H9 (cell line): ENCODE measurements at regions not wholly inside any gene's neighbourhood (a gene's known extent, or its start where the extent isn't known, plus 50 kb on each side); places are given as distances from the start of the nearest gene placed in this dataset.

ENCODE experiments used
- DNase-seq: peaks from one replicate; pipeline ENCODE4 v3.0.0-alpha.2; 2017
- H2AFZ ChIP-seq: one replicate; pipeline ENCODE4 v1.6.1; 2013; ENCODE audit warnings: mild to moderate bottlenecking, low read length, control low read depth, moderate library complexity
- H2AK5ac ChIP-seq: 2 replicates; pipeline ENCODE4 v1.6.1; 2013; ENCODE audit warnings: low read length, control low read depth, mixed read lengths; ENCODE audit not compliant: insufficient read length
- H2BK120ac ChIP-seq: one replicate; pipeline ENCODE4 v1.6.1; 2013; ENCODE audit warnings: low read depth, mild to moderate bottlenecking, low read length, control low read depth, inconsistent platforms; ENCODE audit not compliant: poor library complexity, severe bottlenecking
- H2BK12ac ChIP-seq: 2 replicates; pipeline ENCODE4 v1.6.1; 2013; ENCODE audit warnings: low read length, control low read depth, mixed read lengths, low read depth; ENCODE audit not compliant: insufficient read length
- H2BK15ac ChIP-seq: 2 replicates; pipeline ENCODE4 v1.6.1; 2013; ENCODE audit warnings: low read depth, low read length, control low read depth
- H2BK20ac ChIP-seq: one replicate; pipeline ENCODE4 v1.6.1; 2013; ENCODE audit warnings: low read depth, mild to moderate bottlenecking, low read length, control low read depth, inconsistent platforms; ENCODE audit not compliant: poor library complexity, severe bottlenecking
- H2BK5ac ChIP-seq: 2 replicates; pipeline ENCODE4 v1.6.1; 2013; ENCODE audit warnings: low read length, control low read depth, mixed read lengths; ENCODE audit not compliant: insufficient read length
- H3K14ac ChIP-seq: 2 replicates; pipeline ENCODE4 v1.6.1; 2013; ENCODE audit warnings: low read length, control low read depth; ENCODE audit not compliant: insufficient read depth
- H3K18ac ChIP-seq: 2 replicates; pipeline ENCODE4 v1.6.1; 2013; ENCODE audit warnings: low read depth, mild to moderate bottlenecking, mixed read lengths, low read length, control low read depth; ENCODE audit not compliant: insufficient read length
- H3K23ac ChIP-seq: 2 replicates; pipeline ENCODE4 v1.6.1; 2013; ENCODE audit warnings: low read length, control low read depth, mixed read lengths, low read depth; ENCODE audit not compliant: insufficient read length
- H3K23me2 ChIP-seq: 2 replicates; pipeline ENCODE4 v1.6.1; 2013; ENCODE audit warnings: low read depth, mild to moderate bottlenecking, mixed read lengths, low read length, control low read depth; ENCODE audit not compliant: insufficient read length, poor library complexity, severe bottlenecking
- H3K27ac ChIP-seq: 2 replicates; pipeline ENCODE4 v1.5.1; 2013; ENCODE audit warnings: low read length, control low read depth, mixed read lengths, low read depth; ENCODE audit not compliant: insufficient read length
- H3K27me3 ChIP-seq: 2 replicates; pipeline ENCODE4 v1.6.1; 2013; ENCODE audit warnings: low read length, control low read depth, inconsistent platforms; ENCODE audit not compliant: insufficient read depth
- H3K4ac ChIP-seq: 2 replicates; pipeline ENCODE4 v1.6.1; 2013; ENCODE audit warnings: low read depth, mild to moderate bottlenecking, control low read depth, inconsistent platforms, low read length, moderate library complexity
- H3K4me1 ChIP-seq: 2 replicates; pipeline ENCODE4 v1.6.1; 2013; ENCODE audit warnings: low read length, control low read depth, inconsistent platforms; ENCODE audit not compliant: insufficient read depth
- H3K4me2 ChIP-seq: 2 replicates; pipeline ENCODE4 v1.6.1; 2013; ENCODE audit warnings: low read length, control low read depth, mixed read lengths; ENCODE audit not compliant: insufficient read length, insufficient read depth
- H3K56ac ChIP-seq: 2 replicates; pipeline ENCODE4 v1.6.1; 2013; ENCODE audit warnings: low read depth, mild to moderate bottlenecking, mixed read lengths, low read length, control low read depth; ENCODE audit not compliant: insufficient read length
- H3K79me1 ChIP-seq: 2 replicates; pipeline ENCODE4 v1.6.1; 2013; ENCODE audit warnings: low read depth, mild to moderate bottlenecking, moderate library complexity, low read length, control low read depth, inconsistent platforms; ENCODE audit not compliant: insufficient read depth, poor library complexity, severe bottlenecking
- H3K79me2 ChIP-seq: 2 replicates; pipeline ENCODE4 v1.6.1; 2013; ENCODE audit warnings: low read length, control low read depth, inconsistent platforms; ENCODE audit not compliant: insufficient read depth
- H3K9ac ChIP-seq: 2 replicates; pipeline ENCODE4 v1.6.1; 2013; ENCODE audit warnings: low read length, control low read depth, mixed read lengths; ENCODE audit not compliant: insufficient read length; ENCODE audit errors: extremely low read depth
- H3K9me3 ChIP-seq: one replicate; pipeline ENCODE4 v1.6.1; 2013; ENCODE audit warnings: low read depth, low read length, inconsistent platforms; ENCODE audit not compliant: control insufficient read depth
- H3T11ph ChIP-seq: one replicate; pipeline ENCODE4 v1.6.1; 2013; ENCODE audit warnings: mild to moderate bottlenecking, low read length, control low read depth, inconsistent platforms
- H4K20me1 ChIP-seq: one replicate; pipeline ENCODE4 v1.6.1; 2013; ENCODE audit not compliant: control insufficient read depth, insufficient read length, insufficient read depth
- H4K5ac ChIP-seq: 2 replicates; pipeline ENCODE4 v1.6.1; 2013; ENCODE audit warnings: low read depth, mild to moderate bottlenecking, mixed read lengths, low read length, control low read depth; ENCODE audit not compliant: insufficient read length
- H4K8ac ChIP-seq: replicated peaks from 2 replicates; pipeline ENCODE4 v1.6.1; 2013; ENCODE audit warnings: low read length, control low read depth, mixed read lengths, low read depth; ENCODE audit not compliant: insufficient read length
- H4K91ac ChIP-seq: 2 replicates; pipeline ENCODE4 v1.6.1; 2013; ENCODE audit warnings: low read depth, mild to moderate bottlenecking, moderate library complexity, mixed read lengths, low read length, control low read depth; ENCODE audit not compliant: insufficient read length
- H3K27ac Mint-ChIP-seq, 3 experiments: 2 replicates in 2 of 3; 3 replicates in 1 of 3; pipeline ENCODE4 v1.8.0; 2020 to 2021; ENCODE audit warnings: mixed read lengths in 3 of 3, mild to moderate bottlenecking in 1 of 3, moderate library complexity in 1 of 3
- H3K27me3 Mint-ChIP-seq: 2 replicates; pipeline ENCODE4 v1.8.0; 2021; ENCODE audit warnings: low read depth, mild to moderate bottlenecking, moderate library complexity, mixed read lengths
- H3K36me3 Mint-ChIP-seq, 3 experiments: 2 replicates in 2 of 3; 3 replicates in 1 of 3; pipeline ENCODE4 v1.8.0; 2020 to 2021; ENCODE audit warnings: low read depth in 3 of 3, mixed read lengths in 3 of 3; ENCODE audit not compliant: insufficient read depth in 1 of 3
- H3K4me1 Mint-ChIP-seq, 2 experiments: 2 replicates each; pipeline ENCODE4 v1.8.0; 2020; ENCODE audit warnings: mixed read lengths in 2 of 2
- H3K4me3 Mint-ChIP-seq, 2 experiments: 2 replicates in 1 of 2; 3 replicates in 1 of 2; pipeline ENCODE4 v1.8.0; 2020 to 2021; ENCODE audit warnings: mild to moderate bottlenecking in 2 of 2, mixed read lengths in 2 of 2, moderate library complexity in 1 of 2
- H3K9me3 Mint-ChIP-seq, 2 experiments: 2 replicates in 1 of 2; 3 replicates in 1 of 2; pipeline ENCODE4 v1.8.0; 2020; ENCODE audit warnings: mild to moderate bottlenecking in 2 of 2, mixed read lengths in 2 of 2, moderate library complexity in 1 of 2
- WGBS: extraction: QIAGEN DNeasy Blood & Tissue Kit; methylation state at CpG from one replicate; pipeline ENCODE4 v1.1.7; 2013; ENCODE audit warnings: missing lambda C conversion rate, low lambda C conversion rate, mixed read lengths; ENCODE audit not compliant: insufficient read length; ENCODE audit errors: extremely low coverage; 5-methylcytosine and 5-hydroxymethylcytosine counted together
- TF ChIP-seq, protein P1 (sequence below): fragments of 200-600 bp; sonication (generic); conservative IDR thresholded peaks from 3 replicates; pipeline ENCODE4 v1.8.0; 2021; ENCODE audit warnings: antibody characterized with exemption, mild to moderate bottlenecking

DNA sequence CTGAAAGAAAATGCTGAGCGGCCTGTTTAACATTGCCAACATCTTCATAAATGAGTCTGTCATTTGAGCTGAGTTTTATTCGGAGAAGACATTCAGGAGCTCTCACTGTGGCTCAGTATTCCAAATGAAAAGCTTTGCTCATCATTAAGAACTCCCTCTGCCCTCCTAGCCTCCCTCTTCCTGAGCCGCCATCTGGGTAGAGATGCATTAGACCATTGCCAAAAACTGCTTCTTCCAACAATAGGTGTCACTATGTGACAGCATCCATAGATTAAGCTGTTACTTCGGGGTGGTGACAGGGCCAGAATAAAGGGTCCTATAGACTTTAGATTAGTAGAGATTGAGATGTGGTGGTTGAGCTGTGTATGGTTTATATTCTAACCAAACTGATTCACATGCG lies 501.4 kb upstream of the NR2F2 start:
- Mint-ChIP-seq H3K4me1 (peaks cover 17 to 20% of the 10 kb centered on the region in 2 experiments), H3K9me3 (peaks cover 6 to 9% of the 10 kb centered on the region in 2 experiments), H3K4me3 (no peak overlapping the region), H3K36me3 (peaks cover 0 to 7% (median 3%) of the 10 kb centered on the region in 3 experiments; a peak in 4 of 7 replicates), H3K27ac (no peak overlapping the region), H3K27me3 (peaks cover under 1% of the 10 kb centered on the region; the same call in 1 of the 2 replicates)
- DNase-seq: no peak
- Histone ChIP-seq H3K14ac (no peak overlapping the region), H2AFZ (no peak overlapping the region), H4K8ac (no peak overlapping the region), H3K9ac (no peak overlapping the region), H2BK20ac (no peak overlapping the region), H2BK120ac (no peak overlapping the region), H2BK15ac (no peak overlapping the region), H3K23ac (no peak overlapping the region), H3K9me3 (no peaks in the 10 kb centered on the region), H3K4me2 (no peak overlapping the region), H4K5ac (no peak overlapping the region), H3K18ac (no peak overlapping the region), H4K91ac (no peak overlapping the region), H3K23me2 (no peaks in the 10 kb centered on the region), H3K79me1 (no peaks in the 10 kb centered on the region), H3K27ac (no peak overlapping the region), H2BK5ac (no peak overlapping the region), H3K56ac (no peak overlapping the region), H2AK5ac (no peak overlapping the region), H2BK12ac (no peak overlapping the region), H3K4ac (no peak overlapping the region), H4K20me1 (no peaks in the 10 kb centered on the region), H3K27me3 (no peaks in the 10 kb centered on the region), H3K4me1 (no peaks in the 10 kb centered on the region; the same call in 1 of the 2 replicates), H3T11ph (no peak overlapping the region), H3K79me2 (no peaks in the 10 kb centered on the region)
- WGBS: no CpG with 5 or more reads among the region's 5 CpGs
- TF ChIP-seq, protein P1, sequence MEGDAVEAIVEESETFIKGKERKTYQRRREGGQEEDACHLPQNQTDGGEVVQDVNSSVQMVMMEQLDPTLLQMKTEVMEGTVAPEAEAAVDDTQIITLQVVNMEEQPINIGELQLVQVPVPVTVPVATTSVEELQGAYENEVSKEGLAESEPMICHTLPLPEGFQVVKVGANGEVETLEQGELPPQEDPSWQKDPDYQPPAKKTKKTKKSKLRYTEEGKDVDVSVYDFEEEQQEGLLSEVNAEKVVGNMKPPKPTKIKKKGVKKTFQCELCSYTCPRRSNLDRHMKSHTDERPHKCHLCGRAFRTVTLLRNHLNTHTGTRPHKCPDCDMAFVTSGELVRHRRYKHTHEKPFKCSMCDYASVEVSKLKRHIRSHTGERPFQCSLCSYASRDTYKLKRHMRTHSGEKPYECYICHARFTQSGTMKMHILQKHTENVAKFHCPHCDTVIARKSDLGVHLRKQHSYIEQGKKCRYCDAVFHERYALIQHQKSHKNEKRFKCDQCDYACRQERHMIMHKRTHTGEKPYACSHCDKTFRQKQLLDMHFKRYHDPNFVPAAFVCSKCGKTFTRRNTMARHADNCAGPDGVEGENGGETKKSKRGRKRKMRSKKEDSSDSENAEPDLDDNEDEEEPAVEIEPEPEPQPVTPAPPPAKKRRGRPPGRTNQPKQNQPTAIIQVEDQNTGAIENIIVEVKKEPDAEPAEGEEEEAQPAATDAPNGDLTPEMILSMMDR: no peak
